ENCODE measurements at regions not wholly inside any gene's neighbourhood (a gene's known extent, or its start where the extent isn't known, plus 50 kb on each side); places are given as distances from the start of the nearest gene placed in this dataset.
A peak's percentile ranks its signal among the peaks of the same experiment; 100 is the strongest.

DNA sequence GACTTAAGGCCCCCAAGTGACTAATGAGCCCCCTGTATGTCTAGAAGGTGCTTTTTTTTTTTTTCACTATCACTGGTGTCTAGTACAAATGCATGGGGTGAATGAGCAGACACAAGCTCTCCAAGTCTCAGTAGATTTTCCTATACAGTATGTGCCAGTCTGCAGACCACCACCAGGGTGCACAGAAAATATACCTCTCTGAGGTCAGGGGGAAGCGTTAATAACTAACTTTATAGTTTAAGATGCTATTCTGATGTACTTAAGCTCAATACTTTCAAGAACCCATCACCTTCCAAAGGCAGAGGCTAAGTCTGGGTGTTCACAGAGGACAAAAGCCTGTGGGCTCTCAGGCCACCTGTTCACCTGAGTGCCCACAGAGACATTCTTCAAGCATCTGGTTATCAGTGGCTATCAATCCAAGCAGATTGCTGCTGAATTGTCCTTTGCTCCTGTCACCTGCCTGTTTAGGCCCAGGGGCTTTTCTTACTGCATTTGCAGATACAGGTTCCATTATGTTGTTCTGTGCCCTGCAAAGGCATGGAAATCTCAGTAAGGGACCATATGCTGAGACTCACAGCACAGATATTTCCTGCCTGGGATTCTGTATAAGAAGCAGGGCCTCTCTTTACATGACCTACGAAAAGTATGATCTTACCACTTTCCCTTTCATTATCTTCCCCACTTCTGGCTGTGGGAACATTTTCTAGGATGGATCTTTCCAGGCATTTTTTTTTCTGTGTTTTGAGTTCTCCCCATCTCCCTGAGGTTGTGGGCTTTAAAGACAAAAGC, 534.6 kb downstream of the TNS1 start:
- no peak for DNase-seq

DNA sequence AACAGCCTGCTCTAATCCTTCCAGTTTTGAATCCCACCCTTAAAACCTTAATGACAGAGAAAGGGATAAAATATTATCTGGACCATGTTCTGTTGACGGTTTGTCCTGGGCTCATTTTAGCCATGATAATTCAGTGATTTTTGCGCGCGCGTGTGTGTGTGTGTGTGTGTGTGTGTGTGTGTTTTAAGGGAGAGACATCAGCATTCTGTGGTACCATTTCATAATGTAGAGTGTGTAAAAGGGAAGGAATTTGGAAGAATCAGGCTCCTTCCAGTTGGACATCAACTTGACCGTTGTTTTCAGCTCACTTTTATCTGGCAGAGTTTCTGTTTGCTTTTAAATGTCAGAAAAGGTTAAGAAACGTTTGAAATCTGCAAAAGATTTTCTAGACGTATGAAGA, 535.5 kb downstream of the TNS1 start:
- peak; percentile 49 for DNase-seq

DNA sequence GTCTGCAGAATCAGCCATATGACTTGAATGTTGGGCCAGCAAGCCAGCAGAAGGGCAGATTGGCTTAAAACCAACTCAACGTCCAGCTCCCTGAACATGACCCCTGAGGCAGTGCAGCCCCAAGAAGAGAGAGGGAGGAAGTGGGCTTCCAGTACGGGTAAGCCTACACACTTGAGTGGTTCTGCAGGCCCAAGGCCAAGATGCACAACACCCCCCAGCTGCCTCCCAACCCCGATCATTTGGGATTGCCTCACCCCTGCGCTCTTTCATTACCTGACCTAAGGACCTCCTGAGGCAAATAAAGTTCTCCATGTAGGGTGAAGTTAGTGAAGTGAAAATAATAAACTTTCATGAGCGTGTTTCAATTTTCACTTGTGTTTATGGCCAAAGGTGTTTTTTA, 536.0 kb downstream of the TNS1 start:
- DNase-seq = no peak

DNA sequence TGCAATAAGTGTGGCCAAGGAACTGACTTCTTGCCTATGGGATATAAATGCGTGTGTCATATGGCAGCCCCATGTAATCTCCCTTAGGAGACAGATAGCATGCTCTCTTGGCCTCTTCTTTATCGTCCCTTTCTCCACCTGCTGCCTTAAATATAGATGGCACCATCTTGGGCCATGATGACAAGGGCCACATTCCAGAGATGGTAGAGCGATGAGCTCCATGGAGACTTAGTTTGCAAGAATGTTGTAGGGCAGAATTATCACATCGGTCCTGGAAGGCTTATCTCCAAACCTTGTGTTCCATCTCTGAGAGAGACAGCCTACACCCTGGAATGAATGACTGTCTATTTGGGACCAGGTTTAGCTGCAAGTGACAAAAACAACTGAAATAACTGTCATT, 536.7 kb downstream of the TNS1 start:
- no peak for DNase-seq

DNA sequence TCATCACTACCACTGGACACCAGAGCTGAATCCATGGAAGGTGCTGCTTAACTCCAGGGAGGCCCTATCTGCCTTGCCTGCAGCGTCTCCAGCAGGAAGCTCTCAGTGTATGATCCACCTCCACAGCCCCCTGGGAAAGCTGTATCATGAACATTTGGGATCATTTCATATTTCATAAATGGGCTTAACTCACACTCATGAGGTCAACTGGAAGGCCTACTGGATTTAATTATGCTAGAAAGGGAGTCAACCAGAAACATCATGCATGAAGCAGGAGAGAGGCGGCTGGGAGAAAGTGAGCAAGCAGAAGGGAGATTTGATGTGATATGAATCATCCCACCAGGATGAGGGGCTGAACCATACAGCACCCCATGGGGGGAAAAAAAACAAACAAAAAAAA, 537.7 kb downstream of the TNS1 start:
- no peak for DNase-seq

DNA sequence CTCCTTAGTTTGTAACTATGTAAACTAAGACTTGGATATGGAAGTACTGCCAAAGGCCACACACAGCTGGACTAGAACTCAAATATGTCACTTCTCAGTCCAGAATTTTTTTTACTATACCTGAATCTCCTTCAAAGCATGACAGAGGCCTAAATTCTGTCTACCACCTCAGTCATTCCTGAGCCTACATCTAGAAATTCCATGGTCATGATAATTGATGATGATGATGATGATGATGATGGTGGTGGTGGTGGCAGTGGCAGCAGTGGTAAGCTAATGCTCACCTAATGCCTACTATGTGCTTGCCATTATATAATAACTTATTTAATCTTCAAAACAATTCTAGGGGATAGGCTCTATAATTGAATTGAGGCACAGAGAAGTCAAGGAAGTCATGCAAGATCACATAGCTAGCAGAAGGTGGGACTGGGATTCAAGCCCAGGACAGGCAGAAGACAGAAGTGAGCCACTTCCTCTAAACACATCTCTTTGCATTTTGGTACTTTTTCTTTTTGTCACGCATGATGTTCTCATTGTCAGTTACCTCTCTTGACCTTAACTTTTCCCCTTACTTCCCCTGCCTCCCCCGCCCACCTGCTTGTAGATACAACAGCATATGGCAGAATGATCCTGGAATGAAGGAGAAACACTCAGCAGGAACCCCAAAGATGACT, 539.3 kb downstream of the TNS1 start:
- no peak for DNase-seq

DNA sequence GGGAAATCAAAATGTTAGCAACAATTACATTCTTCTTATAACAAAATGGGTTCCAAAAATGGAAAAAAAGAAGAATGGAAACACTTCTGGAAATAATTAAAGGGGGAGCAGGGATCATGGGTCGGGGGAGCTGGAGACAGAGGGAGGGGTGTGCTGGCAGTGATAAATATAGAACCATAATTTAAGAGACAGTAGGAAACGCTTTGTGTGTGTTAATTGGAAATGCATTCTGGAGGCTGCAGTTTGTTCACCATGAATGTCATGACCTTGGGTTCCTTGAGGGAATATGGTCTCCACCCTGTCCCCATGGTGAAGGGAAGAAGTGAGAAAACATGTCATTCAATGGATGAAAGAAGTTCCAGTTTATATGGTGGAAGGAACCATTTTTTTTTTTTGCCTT, 540.7 kb downstream of the TNS1 start:
- DNase-seq = no peak

DNA sequence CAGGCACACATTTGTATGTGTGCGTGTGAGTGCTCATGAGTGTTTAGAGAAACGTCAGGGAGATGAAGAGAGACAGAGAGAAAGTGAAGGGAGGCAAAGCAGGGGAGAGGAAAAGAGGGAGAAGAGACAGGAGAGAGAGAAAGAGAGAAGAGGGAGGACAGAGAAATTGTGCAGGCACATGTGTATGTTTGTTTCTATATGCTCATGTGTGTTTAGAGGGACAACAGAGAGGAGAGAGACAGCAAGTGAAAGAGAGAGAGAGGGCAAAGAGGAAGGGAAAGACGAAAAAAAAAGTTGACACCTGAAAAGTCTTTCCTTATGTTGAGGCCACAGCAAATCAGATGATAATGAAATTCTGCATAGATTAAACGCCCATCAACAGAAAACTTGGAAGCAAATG, 541.1 kb downstream of the TNS1 start:
- DNase-seq = no peak

DNA sequence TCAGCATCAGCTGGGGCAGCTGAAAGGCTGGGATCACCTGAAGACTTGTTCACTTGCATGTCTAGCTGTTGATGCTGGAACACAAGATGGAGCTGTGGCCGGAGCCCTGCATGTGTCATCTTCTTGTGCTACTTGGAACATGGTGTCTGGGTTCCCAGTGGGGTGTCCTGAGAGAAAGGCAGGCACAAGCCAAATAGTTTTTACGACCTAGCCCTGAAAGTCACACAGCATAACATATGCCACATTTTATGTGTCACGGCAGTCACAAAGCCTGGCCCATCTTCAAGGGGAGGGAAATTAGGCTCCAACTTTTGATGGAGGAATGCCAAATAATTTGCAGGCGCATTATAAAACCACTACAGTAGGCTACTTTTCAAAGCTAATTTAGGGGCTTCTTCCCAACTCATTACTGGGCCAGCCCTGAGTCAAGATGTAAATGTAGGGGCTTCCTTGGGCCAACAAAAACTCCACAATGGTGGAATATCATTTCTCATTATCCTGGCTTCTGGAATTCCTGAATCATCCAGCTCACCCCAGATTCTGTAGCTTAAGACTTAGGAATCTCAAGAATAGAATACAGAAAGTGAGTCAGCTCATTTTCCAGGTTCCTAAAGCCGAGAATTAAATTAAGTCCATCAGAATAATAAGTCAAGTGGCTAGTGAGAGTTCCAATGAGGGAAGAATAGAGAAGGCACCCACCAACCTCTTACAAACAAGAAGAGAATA, 543.0 kb downstream of the TNS1 start:
- no peak for DNase-seq

DNA sequence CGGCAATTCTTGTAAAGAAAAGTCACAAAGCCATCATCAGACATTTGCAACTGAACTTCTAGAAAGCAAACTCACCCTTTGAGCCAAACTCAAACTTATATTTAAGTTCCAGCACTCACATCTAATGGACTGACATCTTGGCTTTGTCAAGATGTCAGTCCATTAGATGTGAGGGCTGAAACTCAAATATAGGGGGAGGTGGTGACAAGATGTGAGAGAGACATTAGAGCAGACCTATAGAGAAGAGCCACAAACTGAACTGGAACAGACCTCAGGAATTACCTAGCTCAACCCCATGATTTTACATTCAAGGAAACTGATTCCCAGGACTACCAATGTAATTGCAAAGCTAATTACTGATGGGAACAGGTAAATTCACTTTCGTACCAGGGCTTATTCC, 543.8 kb downstream of the TNS1 start:
- DNase-seq = no peak

DNA sequence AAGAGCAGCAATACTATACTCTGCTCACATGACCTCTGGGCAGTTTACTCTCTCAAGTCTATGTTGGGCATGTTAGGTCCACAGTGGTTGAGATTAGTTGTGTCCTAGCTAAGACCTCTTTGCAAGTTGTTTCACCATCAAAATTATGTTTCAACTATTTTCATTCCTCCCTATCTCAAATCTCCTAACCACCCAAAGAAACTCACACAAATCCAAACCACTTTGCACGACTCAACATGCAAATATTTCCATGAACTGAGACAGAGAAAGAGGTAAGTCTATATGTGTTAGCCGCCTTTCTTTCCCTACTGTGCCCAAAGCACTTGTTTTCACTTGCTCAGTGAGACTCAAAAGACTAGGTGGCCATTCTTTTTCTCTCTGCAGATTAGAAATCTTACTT, 546.8 kb downstream of the TNS1 start:
- DNase-seq = no peak

DNA sequence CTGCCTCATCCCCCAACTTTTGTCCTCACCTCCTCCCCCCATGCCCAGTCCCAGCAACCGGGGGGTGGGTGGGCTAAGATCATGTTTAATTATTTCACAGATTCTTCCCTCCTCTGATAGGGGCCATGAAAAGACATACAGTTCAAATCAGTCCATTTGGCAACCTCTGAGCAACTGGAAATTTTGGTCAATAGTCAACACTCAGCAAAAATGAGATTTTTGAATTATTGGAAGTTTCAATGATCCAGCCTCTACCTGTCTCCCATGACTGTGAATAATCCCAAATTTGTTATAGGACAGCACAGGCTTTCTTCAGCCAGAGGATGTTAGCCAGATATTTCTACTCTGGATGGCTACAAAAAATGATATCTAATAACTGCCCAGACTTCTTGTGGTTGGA, 549.9 kb downstream of the TNS1 start:
- no peak for DNase-seq

DNA sequence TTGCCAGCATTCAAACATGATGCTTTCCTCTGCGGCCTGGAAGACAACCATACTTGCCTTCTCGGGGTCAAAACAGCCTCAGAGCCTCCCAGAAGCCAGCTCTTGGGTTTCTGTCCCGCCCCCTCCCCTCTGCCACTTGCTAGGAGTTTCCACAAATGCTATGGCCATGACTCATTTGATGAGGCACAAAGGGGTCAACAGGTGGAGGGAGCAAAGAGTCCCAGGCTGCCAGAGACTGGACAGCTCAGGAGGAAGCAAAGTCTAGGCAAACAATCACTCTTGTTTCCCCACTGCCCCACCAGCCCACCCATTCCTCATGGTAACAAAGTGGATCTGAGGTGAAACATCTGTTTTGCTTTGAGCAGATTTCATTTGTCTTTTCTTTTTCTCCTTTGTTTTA, 551.1 kb downstream of the TNS1 start:
- no peak for DNase-seq

DNA sequence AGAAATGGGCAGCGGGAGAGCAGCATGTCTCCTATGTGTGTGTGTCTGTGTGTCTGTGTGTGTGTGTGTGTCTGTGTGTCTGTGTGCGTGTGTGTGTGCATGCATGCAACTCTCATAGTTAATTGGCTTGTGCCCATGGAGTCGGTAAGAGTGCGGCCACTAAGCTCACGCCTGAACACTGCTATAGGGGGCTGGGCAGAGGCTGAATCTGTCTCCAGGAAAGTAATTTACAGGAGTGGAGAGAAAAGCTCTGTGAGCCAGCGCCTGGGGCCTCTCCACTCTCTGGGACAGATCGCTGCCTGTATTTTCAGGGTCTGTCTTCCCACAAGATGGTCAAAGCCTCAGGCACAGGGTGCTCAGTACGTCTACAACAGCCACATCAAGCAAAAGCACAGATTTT, 553.4 kb downstream of the TNS1 start:
- no peak for DNase-seq

DNA sequence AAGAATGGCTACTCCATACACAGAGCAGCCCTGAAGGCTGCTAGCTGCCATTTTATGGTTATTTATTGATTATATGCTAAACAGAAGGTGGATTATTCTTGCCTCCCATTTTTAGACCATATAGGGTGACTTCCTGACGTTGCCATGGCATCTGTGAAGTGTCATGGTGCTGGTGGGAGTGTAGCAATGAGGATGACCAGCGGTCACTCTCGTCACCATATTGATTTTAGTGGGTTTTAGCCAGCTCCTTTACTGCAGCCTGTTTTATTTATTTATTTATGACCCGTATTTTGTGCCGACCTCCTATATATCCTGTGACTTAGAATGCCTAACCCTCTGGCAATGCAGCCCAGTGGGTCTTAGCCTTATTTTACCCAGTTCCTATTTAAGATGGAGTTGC, 553.9 kb downstream of the TNS1 start:
- no peak for DNase-seq

DNA sequence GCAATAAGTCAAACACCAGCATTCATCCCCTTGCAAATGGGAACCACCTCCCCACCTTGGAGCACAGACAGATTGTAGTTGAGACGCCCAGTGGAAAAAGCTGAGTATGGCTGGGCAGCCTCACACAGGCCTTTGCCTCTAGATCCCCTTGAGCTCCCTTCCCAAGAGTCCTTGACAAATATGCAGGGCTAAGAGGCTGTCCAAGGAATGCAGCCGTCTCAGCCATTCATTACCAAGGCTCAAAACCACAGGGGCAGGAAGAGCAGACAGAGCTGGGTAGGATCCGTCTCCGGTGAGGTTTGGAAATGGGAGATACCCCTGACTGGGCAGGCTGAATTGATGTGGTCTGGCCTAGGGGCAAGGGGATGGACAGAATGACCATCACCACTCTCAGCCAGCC, 557.1 kb downstream of the TNS1 start:
- peak; percentile 35 for DNase-seq

DNA sequence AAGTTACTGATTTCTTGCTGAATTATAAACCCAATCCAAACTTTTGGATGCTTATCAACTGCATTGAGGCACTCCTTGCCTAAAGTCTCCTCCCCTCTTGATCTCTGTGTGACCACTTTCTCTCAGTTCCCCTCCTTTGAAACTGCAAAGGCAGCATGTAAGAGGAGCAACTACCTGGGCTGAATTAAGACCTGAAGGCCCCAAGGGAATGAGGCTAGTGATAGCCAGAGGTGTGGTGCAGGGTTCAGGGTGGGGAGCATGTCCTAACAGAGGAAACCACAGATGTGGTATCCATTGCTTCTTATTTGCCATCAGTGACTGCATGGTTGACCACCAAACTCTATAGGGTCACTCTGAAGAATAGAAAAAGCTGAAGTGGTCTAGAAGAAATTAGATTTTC, 557.9 kb downstream of the TNS1 start:
- no peak for DNase-seq

DNA sequence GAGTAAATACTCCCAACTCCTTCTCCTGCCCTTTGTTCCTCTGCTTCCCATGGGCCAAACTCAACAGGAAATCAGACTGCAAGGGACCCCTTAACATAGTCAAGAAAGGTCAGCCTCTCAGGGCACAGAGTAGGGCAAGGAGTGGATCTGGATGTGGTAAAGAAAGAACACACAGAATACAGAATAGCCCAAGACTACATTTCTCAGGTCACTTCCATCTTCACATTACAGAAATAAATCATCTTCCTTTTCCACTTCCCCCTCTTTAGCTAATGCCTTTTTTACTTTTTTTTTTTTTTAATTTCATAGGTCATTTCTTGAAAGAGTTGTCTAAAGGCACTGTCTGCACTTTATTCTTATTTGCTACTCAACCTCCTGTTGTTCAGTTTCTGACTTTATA, 558.3 kb downstream of the TNS1 start:
- DNase-seq = no peak

DNA sequence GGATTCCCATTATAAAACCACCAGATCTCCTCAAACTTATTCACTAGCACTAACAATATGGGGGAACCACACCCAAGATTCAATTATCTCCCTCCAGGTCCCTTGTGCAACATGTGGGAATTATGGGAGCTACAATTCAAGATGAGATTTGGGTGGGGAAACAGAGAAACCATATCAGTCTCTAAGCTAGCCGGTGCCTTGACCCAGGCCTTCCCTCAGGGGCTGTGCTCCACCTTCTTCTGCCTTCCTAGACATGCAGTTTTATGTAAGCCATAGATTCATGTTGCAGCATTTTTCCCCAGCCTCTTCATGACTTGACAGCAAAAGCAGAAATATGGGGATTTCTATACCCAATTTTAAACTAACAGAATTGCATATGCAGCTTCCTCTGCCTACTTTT, 559.2 kb downstream of the TNS1 start:
- no peak for DNase-seq

DNA sequence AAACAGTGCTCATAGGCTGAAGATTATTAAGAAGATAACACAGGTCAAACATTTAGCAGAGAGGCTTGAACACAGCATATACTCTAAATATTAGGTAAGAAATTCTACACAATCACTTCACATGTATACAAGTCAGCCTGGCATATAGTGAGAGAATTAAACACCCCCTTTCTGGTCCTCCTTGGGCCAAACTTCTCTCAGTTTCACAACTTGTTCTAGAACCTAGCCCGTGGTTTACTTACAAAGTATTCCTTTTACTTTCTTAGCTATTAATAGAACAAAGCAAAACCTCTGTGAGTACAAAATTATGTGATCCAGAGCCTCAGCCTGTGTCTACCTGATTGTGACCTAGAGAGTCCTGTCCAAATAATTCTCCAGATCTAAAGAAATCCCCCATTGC, 562.8 kb downstream of the TNS1 start:
- DNase-seq = no peak

DNA sequence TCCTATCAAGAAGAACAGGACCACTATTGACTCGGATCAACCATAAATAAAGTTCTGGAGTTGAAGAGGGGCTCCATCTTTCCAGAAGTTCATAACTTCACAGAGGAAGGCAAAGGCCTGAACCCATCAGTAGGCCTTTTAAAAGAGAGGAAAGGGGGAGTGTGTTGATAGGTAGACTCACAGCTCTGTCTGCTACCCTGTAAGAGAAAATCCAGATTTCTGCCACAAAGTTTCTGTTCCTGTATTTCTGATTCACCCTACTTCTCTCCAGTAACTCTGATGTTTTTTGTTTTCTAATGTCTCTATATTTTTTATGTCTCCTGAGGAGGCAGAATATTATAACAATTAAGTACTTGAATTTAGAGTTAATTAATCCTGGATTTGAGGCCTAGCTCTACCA, 564.0 kb downstream of the TNS1 start:
- DNase-seq = no peak

DNA sequence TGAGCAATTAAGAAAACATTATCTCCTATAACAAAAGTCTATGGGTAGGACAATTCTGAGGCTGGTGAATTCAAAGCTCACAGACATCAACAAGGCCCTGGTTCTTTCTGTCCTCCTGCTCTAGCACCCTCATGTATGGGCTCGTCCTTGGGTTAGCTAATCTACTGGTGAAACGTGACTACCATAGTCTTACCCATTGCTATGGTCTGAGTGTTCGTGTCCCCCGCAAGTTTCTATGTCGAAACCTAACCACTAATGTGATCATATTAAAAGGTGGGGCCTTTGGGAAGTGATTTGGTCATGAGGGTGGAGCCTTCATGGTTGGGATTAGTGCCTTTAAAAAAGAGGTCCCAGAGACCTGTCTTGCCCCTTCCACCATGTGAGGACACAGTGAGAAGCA, 564.7 kb downstream of the TNS1 start:
- no peak for DNase-seq

DNA sequence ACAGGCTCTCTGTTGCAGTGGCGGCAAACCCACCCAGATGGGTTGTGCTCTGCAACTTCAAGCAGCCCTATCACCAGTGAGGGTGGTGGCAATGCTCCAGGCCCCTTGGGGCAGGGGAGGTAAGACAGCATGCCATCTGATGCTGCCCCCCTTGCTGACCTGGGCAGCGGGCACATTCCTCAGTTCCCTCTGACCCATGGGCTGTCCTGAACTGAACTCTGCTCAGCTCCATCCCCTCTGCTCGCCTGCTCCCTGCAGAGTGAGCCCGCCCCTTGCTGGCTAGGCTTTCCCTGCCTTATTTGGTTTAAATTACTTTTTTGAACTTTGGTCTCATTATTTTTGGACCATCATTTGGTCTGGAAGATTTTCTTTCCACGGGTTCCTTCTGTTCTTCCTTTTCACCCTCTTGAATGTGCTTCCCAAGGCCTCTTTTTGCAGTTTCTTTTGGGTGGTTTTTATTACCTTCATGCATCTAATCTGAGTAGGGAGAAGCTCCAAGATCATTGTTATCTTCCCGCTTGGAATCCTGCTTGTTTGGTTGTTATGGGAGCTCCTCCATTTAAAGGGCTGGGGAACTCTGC, 565.4 kb downstream of the TNS1 start:
- DNase-seq = peak; percentile 30

DNA sequence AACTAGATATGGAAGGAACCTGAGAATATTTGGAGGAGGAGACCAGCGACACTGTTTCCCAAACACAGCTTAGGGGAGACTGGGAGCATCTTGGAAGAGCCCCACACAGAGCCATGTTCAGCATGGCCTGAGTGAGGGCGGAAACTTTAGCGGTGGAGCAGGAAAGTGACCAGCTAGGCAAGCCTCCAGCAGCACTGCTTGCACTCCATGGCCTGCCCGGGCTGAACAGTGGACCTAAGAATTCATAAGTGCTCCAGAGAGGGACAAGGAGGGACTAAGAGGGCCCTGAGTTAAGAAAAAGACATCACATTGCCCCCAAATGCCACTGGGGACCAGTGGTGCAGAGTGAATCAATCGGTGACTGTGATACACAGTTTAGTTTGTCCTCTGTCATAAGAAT, 566.4 kb downstream of the TNS1 start:
- DNase-seq = peak; percentile 41
